Activated gamma-delta T cell treated with anti-CD3 and anti-CD28 coated beads, Interleukin-2, amount 50 U/mL, for 16 hours (primary cell): ENCODE measurements at regions not wholly inside any gene's neighbourhood (a gene's known extent, or its start where the extent isn't known, plus 50 kb on each side); places are given as distances from the start of the nearest gene placed in this dataset.
"Not testable (repeated sequence)": the region's sequence is repeated elsewhere in the genome, so short reads cannot be mapped to it uniquely, and the experiment has no call there.

Experiments
- DNase-seq: peaks from one replicate; pipeline ENCODE4 v3.0.0-alpha.2; 2020; ENCODE audit warnings: low read depth

- no peak for DNase-seq
Measured at GRCh38 chr3:150242220-150242936, 165.7 kb upstream of the TSC22D2 start.

GRCh38 chr3:150240891-150241290 is 167.2 kb upstream of the TSC22D2 start:
- no peak for DNase-seq

GRCh38 chr3:150239766-150240165 is 168.3 kb upstream of the TSC22D2 start:
- DNase-seq, result no peak

GRCh38 chr3:150238995-150239619 is 169.0 kb upstream of the TSC22D2 start:
- no peak for DNase-seq

DNA sequence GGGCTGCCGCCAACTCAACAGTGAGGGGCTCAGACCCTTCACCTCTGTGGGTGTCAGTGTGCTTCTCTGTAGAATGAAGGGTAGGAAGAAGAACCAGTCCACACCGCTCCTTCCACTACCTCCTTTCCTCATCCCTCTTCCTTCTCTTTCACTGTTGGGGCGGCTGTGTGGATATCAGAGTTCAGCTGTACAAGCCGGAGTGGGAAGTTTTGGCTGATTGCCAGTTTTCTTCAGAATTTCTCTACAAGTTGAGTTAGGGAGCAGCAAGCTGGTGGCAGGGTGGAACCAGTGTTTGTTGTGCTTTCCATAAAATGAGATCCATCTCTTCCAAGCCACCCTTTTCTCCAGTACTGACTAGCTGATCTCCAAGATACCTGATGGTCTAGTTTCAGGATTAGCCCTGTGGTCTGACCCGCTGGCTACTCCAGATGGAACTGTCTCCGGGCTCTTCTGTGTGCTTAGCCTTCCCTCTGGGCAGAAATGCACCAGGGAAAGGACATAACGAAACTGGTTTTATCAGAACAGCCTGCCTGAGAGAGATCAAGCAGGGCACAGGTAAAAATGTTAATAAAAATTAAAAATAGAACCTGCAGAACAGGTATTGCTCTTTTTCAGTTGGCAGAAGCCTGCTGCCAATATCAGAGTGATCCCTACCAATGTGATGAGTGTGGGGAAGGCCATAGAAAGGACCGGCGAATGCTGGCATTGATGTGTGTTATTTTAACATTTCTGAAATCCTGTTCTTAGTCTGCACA is 169.9 kb upstream of the TSC22D2 start:
- DNase-seq, result no peak

DNA sequence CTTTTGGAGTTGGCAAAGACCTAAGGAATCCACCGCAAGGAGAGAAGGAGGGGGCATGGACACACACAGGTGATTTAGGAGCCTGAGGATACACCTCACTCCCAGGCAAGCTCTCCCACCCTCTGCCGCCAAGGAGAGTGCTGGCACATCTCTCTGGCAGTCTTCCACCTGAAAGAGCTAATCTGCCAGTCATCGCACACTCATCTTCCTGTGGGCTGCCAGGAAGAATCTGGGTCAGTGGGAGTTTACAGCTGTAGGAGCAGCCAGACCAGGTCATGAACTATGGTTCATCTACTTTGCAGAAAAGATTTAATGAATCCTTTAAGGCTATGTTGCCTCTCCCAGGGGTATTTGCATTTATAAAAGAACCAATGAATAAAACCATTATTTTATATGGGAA is 170.6 kb upstream of the TSC22D2 start:
- no peak for DNase-seq

GRCh38 chr3:150236316-150237082 is 171.6 kb upstream of the TSC22D2 start:
- DNase-seq, result no peak

DNA sequence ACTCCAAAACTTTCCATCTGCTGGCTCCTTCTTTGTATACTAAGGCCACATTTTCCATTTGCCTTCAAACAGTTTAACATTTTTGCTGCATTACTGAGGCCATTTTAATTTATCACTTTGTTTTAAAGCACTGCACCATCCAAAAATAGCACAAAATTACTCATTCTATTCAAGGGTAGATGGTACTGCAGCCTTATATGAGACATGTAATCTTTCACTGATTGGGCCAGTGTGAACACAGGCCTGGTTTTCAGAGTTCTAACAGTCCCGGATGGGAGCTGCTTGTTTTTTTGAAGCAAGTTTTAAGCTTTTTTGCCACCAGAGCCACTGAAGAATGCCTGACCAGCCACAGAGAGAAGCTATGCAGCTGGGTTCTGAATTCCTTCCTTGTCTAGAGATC is 172.3 kb upstream of the TSC22D2 start:
- no peak for DNase-seq

DNA sequence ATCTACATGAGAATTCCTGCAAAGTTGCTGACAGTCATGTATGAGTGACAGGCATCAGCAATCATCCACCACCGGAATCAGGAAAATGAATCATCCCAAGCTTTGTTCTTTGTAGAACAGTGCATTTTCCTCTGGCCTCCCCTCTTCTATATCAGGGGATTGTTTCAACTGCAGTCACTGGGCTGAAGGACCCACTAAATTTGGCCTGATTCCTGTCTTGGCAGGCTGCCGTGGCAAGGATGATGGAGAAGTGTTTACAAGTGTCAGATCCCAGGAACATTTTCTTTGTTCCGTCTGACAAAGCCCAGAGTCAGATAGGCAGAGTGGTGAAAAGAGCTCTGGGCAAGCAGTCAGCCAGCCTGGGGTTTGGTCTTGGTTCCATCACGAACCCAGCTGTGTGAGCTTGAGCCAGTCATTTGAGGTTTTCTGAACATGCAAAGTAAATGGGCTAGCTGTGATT is 175.1 kb upstream of the TSC22D2 start:
- no peak for DNase-seq

- DNase-seq, result no peak
Measured at GRCh38 chr3:150230037-150230436, 178.1 kb upstream of the TSC22D2 start.

- DNase-seq, result not testable (repeated sequence)
Measured at GRCh38 chr3:150228626-150229025, 179.5 kb upstream of the TSC22D2 start.

DNA sequence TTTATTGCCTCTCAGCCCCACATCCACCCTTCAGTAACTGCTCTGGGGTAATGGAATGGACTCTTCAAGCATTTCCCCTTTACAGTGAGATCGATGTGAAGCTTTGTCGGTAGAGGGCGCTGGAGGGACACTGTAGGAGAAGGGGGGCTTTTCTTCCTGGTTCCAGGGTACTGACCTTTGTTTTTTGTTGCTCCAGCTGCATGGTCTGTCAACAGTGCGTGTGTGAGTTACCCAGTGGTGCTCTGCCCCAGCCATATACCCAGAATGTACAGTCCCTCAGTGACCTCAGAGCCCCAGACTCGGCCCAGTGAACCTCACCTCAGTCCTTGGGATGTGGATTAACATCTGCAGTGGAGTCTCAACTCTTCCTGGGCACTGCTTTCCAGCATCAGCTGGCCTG is 180.3 kb upstream of the TSC22D2 start:
- DNase-seq, result no peak

DNA sequence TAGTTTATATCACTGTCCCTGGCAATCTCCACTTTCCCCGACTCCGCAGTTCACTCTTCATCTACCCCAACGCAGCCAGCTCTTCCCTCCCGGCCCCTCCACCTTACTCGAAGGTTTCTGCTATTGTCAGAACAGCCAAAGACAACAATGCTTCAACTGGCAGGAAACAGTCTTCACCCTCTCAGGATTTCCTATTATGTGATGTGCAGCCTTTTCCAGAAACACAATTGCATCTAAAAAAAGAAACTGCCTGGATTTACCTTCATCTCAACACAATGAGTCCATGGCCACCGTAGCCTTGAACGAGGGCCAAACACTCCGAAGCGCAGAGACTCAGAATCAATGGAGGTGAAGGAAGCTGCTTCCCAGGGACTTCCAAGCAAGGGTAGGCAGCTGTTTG is 182.1 kb upstream of the TSC22D2 start:
- no peak for DNase-seq

DNA sequence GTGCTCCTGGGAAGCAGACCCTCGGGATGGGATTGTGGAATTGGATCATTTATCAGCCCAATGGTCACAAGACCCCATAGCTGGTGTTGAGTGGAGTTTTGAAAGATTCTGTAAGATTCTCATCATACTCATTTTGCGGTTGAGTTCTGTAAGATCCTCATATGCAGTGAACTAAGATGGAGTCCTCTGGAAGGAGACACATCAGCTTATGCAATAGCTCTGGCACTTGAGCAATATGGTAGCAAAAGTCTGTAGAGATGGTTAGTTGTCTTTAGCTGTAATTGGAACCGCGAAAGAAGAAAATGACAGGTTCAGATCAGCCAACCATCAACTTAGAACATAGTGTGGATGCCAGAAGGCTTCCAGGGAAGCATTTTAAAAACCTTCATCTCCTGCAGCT is 184.5 kb upstream of the TSC22D2 start:
- no peak for DNase-seq

- DNase-seq, result no peak
Measured at GRCh38 chr3:150222691-150223489, 185.2 kb upstream of the TSC22D2 start.

DNA sequence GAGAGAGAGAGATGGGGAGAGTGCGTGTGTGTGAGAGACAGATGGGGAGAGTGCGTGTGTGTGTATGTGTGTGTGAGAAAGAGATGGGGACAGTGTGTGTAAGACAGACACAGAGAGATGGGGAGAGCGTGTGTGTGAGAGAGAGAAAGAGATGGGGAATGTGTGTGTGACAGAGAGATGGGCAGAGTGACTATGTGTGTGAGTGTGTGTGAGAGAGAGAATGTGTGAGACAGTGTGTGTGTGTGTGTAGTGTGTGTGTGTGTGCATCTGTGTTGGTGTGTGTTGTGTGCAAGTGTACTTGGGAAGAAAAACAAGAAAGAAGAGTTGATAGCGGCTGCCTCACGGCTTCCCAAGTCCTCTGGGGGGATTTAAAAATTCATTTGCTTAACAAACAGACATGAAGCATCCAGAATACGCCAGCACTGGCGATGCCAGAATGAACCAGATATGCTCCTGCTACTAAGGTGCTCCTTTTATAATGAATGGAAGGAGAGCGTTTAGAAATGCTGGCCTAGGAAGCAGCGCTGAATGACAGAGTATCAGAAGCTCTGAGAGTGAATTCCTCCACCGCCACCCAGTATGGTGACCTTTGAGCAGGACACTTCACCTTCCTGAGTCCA is 186.1 kb upstream of the TSC22D2 start:
- no peak for DNase-seq

DNA sequence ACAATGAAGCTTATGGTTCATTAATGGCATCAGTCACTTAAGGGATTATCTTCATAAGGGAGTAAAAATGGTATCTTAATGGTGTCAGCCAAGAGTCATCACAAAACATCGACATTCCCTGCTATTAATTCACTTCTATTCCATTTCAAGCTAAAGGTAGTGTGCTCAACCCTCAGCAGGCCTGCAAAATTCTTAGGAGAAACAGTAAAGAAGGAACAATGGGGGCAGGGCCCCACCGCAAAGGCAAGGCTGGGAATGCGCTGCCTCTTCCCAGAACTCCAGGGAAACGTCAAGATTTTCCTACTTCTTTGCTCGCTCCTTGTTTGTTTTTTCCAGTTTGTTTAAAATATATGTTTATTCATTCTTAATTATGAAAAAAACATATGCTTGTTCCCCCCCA is 187.3 kb upstream of the TSC22D2 start:
- no peak for DNase-seq

DNA sequence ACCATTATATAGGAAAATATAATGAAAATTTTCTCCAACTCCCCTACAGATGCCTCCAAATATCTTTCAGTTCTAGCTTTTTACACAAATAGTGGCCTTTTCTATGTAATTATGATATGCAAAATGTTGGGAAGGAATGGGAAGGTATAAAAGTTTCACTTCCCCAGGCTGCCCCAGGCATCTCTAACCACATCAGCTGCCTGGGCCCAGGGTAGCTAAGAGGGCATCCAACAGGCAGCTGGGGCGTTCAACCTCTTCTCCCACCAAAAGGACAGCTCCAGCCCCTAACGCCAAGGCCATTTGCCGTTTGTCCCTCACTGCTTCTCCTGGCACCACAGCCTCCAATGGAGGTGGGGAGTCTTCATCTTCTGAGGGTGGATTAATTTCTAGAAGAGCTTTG is 188.1 kb upstream of the TSC22D2 start:
- no peak for DNase-seq

- DNase-seq, result no peak
Measured at GRCh38 chr3:150218841-150219240, 189.3 kb upstream of the TSC22D2 start.

DNA sequence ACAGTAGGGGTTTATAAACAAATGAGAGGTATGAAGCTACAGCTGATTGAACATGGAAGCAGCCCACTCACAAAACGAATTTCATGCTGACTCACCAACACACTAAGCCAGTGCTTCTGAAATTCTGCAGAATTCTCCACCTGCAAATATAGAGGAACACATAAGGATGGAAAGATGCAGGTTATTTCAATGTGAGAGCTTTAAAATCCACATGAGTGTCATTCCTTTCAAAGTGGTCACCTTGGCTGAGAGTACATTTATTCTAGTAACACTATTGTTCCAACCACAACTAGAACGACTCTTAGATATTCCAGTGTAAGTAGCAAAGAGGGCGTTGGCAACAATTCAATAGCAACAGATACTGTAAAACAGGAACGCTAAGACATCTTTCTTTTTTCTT is 189.9 kb upstream of the TSC22D2 start:
- DNase-seq, result no peak

- no peak for DNase-seq
Measured at GRCh38 chr3:150217691-150218090, 190.4 kb upstream of the TSC22D2 start.
